GM23338 (cell line): ENCODE measurements at regions not wholly inside any gene's neighbourhood (a gene's known extent, or its start where the extent isn't known, plus 50 kb on each side); places are given as distances from the start of the nearest gene placed in this dataset.

Experiments
- ATAC-seq: fragments of 200-7000 bp; cut with Tn5 transposase; 3 replicates; pipeline ENCODE4 v1.9.1; 2020
- DNase-seq: peaks from one replicate; pipeline ENCODE4 v3.0.0-alpha.2; 2015; ENCODE audit warnings: low spot score
- H2AFZ ChIP-seq: fragments of 200-600 bp; sonication (generic); 2 replicates; pipeline ENCODE4 v1.8.0; 2016; ENCODE audit warnings: antibody characterized with exemption, mild to moderate bottlenecking, moderate library complexity
- H3F3A ChIP-seq: fragments of 200-600 bp; sonication (generic); replicated peaks from 2 replicates; pipeline ENCODE4 v1.8.0; 2017; ENCODE audit warnings: antibody characterized with exemption, mixed run types, low read depth
- H3K27ac ChIP-seq: fragments of 200-600 bp; sonication (generic); 2 replicates; pipeline ENCODE4 v1.6.1; 2016; ENCODE audit warnings: low read depth
- H3K27me3 ChIP-seq: fragments of 200-600 bp; sonication (generic); 2 replicates; pipeline ENCODE4 v1.8.0; 2016; ENCODE audit warnings: mild to moderate bottlenecking, mixed run types, moderate library complexity; ENCODE audit not compliant: insufficient read depth
- H3K36me3 ChIP-seq: fragments of 200-600 bp; sonication (generic); 2 replicates; pipeline ENCODE4 v1.8.0; 2016; ENCODE audit warnings: mild to moderate bottlenecking; ENCODE audit not compliant: insufficient read depth
- H3K4me1 ChIP-seq: fragments of 200-600 bp; sonication (generic); 2 replicates; pipeline ENCODE4 v1.8.0; 2016; ENCODE audit warnings: mild to moderate bottlenecking, moderate library complexity; ENCODE audit not compliant: insufficient read depth
- H3K4me2 ChIP-seq: fragments of 200-600 bp; sonication (generic); 2 replicates; pipeline ENCODE4 v1.7.1; 2017; ENCODE audit warnings: mixed run types
- H3K4me3 ChIP-seq: fragments of 200-600 bp; sonication (generic); 2 replicates; pipeline ENCODE4 v1.6.1; 2016; ENCODE audit warnings: mixed run types
- H3K79me2 ChIP-seq: fragments of 200-600 bp; sonication (generic); replicated peaks from 2 replicates; pipeline ENCODE4 v1.8.0; 2017; ENCODE audit warnings: mild to moderate bottlenecking; ENCODE audit not compliant: insufficient read depth
- H3K9me2 ChIP-seq: fragments of 200-600 bp; sonication (generic); 2 replicates; pipeline ENCODE4 v1.8.0; 2017; ENCODE audit not compliant: insufficient read depth
- H4K20me1 ChIP-seq: fragments of 200-600 bp; sonication (generic); replicated peaks from 2 replicates; pipeline ENCODE4 v1.8.0; 2017; ENCODE audit warnings: mild to moderate bottlenecking; ENCODE audit not compliant: insufficient read depth
- H3K27ac Mint-ChIP-seq: 2 replicates; pipeline ENCODE4 v1.8.0; 2020; ENCODE audit warnings: inconsistent platforms, mild to moderate bottlenecking, moderate library complexity, mixed read lengths
- H3K27me3 Mint-ChIP-seq: 3 replicates; pipeline ENCODE4 v1.8.0; 2022; ENCODE audit warnings: low read depth, mild to moderate bottlenecking, moderate library complexity, mixed read lengths, inconsistent platforms; ENCODE audit not compliant: insufficient read depth, poor library complexity
- H3K36me3 Mint-ChIP-seq: 3 replicates; pipeline ENCODE4 v1.8.0; 2021; ENCODE audit warnings: low read depth, mild to moderate bottlenecking, inconsistent platforms, moderate library complexity, mixed read lengths
- H3K4me1 Mint-ChIP-seq: 3 replicates; pipeline ENCODE4 v1.8.0; 2020; ENCODE audit warnings: mild to moderate bottlenecking, inconsistent platforms, mixed read lengths
- H3K4me3 Mint-ChIP-seq: 3 replicates; pipeline ENCODE4 v1.8.0; 2021; ENCODE audit warnings: moderate library complexity, mild to moderate bottlenecking, inconsistent platforms, mixed read lengths
- H3K9me3 Mint-ChIP-seq: 3 replicates; pipeline ENCODE4 v1.8.0; 2020; ENCODE audit warnings: moderate library complexity, mild to moderate bottlenecking, inconsistent platforms, mixed read lengths
- JUNB ChIP-seq: IDR thresholded peaks from one replicate; pipeline ENCODE4 v1.6.1; 2016; ENCODE audit warnings: antibody characterized with exemption; ENCODE audit not compliant: unreplicated experiment
- ZNF114 ChIP-seq: fragments of 250-450 bp; sonication (Bioruptor Pico); IDR thresholded peaks from 2 replicates; pipeline ENCODE4 v1.5.0; 2020; ENCODE audit warnings: mild to moderate bottlenecking, moderate library complexity

- no peak overlapping the region for H2AFZ ChIP-seq
- no peaks in the 10 kb centered on the region; the same call in 1 of the 2 replicates for H3K9me2 ChIP-seq
- H3K27ac Mint-ChIP-seq, result no peak overlapping the region
- H3K27me3 Mint-ChIP-seq, result no peaks in the 10 kb centered on the region
- H3K4me3 Mint-ChIP-seq, result no peak overlapping the region
- no peaks in the 10 kb centered on the region for H4K20me1 ChIP-seq
- no peaks in the 10 kb centered on the region for H3K9me3 Mint-ChIP-seq
- H3F3A ChIP-seq, result no peaks in the 10 kb centered on the region
- H3K36me3 ChIP-seq, result no peaks in the 10 kb centered on the region
- no peak overlapping the region for H3K4me3 ChIP-seq
- H3K4me1 ChIP-seq, result peaks cover 15% of the 10 kb centered on the region
- peaks cover 14% of the 10 kb centered on the region for H3K4me1 Mint-ChIP-seq
- TF ChIP-seq JUNB (no peak), ZNF114 (CRISPR knock-in tag) (no peak)
- no peak for DNase-seq
- no peaks in the 10 kb centered on the region for H3K79me2 ChIP-seq
- H3K27me3 ChIP-seq, result no peaks in the 10 kb centered on the region
- no peak for ATAC-seq
- H3K36me3 Mint-ChIP-seq, result no peaks in the 10 kb centered on the region
- H3K27ac ChIP-seq, result no peak overlapping the region
- no peak overlapping the region for H3K4me2 ChIP-seq
Observed at GRCh38 chr1:216777148-216777547, 53.9 kb upstream of the ESRRG start.
